Activated CD8-positive, alpha-beta memory T cell treated with anti-CD3 and anti-CD28 coated beads for 36 hours (primary cell): ENCODE measurements at regions not wholly inside any gene's neighbourhood (a gene's known extent, or its start where the extent isn't known, plus 50 kb on each side); places are given as distances from the start of the nearest gene placed in this dataset.

Experiments used
- CTCF ChIA-PET: fragments of 350-600 bp; sonication (Branson Sonifier 250); formaldehyde crosslinking; loops from one replicate; lab custom pipeline; 2021; ENCODE audit warnings: antibody characterized with exemption; lab: Charles Lee
- POLR2A ChIA-PET: fragments of 350-600 bp; sonication (Branson Sonifier 250); formaldehyde crosslinking; loops from one replicate; lab custom pipeline; 2021; ENCODE audit warnings: antibody characterized with exemption; lab: Charles Lee

DNA sequence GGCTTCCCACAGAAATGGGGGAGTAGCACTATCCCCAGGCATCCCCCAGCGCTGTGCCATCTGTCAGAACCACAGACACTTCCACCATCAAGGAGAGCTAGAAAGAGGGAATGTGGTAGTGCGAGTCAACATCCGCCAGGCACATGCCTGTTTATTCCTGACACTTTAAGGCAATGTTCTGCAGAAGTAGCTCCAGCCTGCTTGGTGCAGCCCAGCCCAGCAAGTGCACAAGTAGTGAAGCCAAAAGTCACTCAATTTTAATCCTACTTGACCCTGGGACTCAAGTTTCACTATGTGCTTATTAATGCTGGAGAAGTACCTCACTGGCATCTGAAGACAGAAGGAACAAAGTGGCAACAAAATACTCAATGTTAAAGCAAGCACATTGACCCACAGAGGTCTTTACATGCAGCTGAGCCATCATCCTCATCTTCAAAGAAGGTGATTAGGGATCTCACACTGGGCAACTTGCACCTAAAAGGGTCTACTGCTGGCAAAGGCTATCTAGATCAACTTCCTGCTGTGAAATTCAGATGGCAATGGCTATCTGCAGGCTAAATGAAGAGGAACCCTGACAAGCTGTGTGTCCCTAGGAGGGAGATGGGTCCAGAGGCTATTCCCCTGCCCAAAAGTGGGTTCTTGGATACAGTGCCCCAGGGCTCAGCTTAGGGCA is 61.4 kb upstream of the CLDN18 start:
- CTCF ChIA-PET = no interaction called here
- POLR2A ChIA-PET = no interaction called here

- ChIA-PET POLR2A (no interaction called here), CTCF (interaction anchor here (1.2 kb wide), 1 partner anchor 12 kb away, joined by 3 read pairs; no protein-coding TSS in a partner anchor)
Observed at GRCh38 chr3:137958636-137959035, 51.3 kb upstream of the CLDN18 start.
